PFSK-1 (cell line): ENCODE measurements at regions not wholly inside any gene's neighbourhood (a gene's known extent, or its start where the extent isn't known, plus 50 kb on each side); places are given as distances from the start of the nearest gene placed in this dataset.

ENCODE experiments used
- FOXP2 ChIP-seq: optimal IDR thresholded peaks from 2 replicates; pipeline ENCODE3; 2011; ENCODE audit warnings: borderline replicate concordance, control low read depth, inconsistent platforms; ENCODE audit not compliant: insufficient read depth; ENCODE audit errors: extremely low read length, extremely low read depth
- POLR2AphosphoS5 ChIP-seq: IDR thresholded peaks from 2 replicates; pipeline ENCODE4 v1.6.1; 2012; ENCODE audit warnings: low read depth, mild to moderate bottlenecking, control low read depth, low read length, moderate library complexity
- SIN3A ChIP-seq: IDR thresholded peaks from 2 replicates; pipeline ENCODE4 v1.6.1; 2012; ENCODE audit warnings: mild to moderate bottlenecking, low read length, moderate library complexity, borderline replicate concordance; ENCODE audit not compliant: insufficient read depth
- TAF1 ChIP-seq: IDR thresholded peaks from 2 replicates; pipeline ENCODE4 v1.6.1; 2012; ENCODE audit warnings: low read length, control low read depth, borderline replicate concordance; ENCODE audit not compliant: insufficient read depth
- TF ChIP-seq, protein P1 (sequence below), 2 experiments: IDR thresholded peaks; 2 replicates each; pipeline versions ENCODE4 v1.6.1 to v1.8.0; 2011 to 2012; ENCODE audit warnings: low read depth in 2 of 2, low read length in 2 of 2, control low read depth in 1 of 2, inconsistent platforms in 1 of 2, mild to moderate bottlenecking in 1 of 2, moderate library complexity in 1 of 2; ENCODE audit not compliant: insufficient read depth in 1 of 2

DNA sequence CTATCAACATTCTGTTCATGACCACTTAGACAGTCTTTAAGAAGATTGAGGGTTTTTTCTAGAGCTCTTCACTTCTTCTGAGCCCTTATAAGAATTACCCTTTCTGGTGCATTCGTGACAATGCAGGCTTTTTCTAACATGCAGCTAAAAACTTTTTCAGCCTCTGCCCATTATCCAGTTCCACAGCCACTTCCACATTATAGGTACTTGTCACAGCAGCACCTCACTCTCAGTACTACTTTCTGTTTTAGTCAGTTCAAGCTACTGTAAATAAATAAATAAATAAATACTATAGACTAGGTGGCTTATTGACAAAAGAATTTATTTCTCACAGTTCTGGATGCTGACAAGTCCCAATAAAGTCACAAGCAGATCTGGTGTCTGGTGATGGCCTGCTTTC lies 284.4 kb upstream of the PKN2 start:
- TF ChIP-seq FOXP2: no peak
- no peak for TF ChIP-seq POLR2AphosphoS5
- TF ChIP-seq TAF1: no peak
- TF ChIP-seq, protein P1, sequence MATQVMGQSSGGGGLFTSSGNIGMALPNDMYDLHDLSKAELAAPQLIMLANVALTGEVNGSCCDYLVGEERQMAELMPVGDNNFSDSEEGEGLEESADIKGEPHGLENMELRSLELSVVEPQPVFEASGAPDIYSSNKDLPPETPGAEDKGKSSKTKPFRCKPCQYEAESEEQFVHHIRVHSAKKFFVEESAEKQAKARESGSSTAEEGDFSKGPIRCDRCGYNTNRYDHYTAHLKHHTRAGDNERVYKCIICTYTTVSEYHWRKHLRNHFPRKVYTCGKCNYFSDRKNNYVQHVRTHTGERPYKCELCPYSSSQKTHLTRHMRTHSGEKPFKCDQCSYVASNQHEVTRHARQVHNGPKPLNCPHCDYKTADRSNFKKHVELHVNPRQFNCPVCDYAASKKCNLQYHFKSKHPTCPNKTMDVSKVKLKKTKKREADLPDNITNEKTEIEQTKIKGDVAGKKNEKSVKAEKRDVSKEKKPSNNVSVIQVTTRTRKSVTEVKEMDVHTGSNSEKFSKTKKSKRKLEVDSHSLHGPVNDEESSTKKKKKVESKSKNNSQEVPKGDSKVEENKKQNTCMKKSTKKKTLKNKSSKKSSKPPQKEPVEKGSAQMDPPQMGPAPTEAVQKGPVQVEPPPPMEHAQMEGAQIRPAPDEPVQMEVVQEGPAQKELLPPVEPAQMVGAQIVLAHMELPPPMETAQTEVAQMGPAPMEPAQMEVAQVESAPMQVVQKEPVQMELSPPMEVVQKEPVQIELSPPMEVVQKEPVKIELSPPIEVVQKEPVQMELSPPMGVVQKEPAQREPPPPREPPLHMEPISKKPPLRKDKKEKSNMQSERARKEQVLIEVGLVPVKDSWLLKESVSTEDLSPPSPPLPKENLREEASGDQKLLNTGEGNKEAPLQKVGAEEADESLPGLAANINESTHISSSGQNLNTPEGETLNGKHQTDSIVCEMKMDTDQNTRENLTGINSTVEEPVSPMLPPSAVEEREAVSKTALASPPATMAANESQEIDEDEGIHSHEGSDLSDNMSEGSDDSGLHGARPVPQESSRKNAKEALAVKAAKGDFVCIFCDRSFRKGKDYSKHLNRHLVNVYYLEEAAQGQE (IDR thresholded peaks at IDR 0.05; ENCODE audit: insufficient read depth in 1 of 2, low read depth in 2 of 2, low read length in 2 of 2): no peak
- no peak for TF ChIP-seq SIN3A

GRCh38 chr1:88401313-88401712 lies 282.8 kb upstream of the PKN2 start:
- TF ChIP-seq, protein P1 (IDR thresholded peaks at IDR 0.05; ENCODE audit: insufficient read depth in 1 of 2, low read depth in 2 of 2, low read length in 2 of 2): no peak
- no peak for TF ChIP-seq TAF1
- TF ChIP-seq POLR2AphosphoS5: no peak
- no peak for TF ChIP-seq SIN3A
- TF ChIP-seq FOXP2: no peak

GRCh38 chr1:88404582-88404981 lies 279.5 kb upstream of the PKN2 start:
- no peak for TF ChIP-seq TAF1
- TF ChIP-seq FOXP2: no peak
- TF ChIP-seq, protein P1 (IDR thresholded peaks at IDR 0.05; ENCODE audit: insufficient read depth in 1 of 2, low read depth in 2 of 2, low read length in 2 of 2): no peak
- TF ChIP-seq SIN3A: no peak
- TF ChIP-seq POLR2AphosphoS5: no peak

DNA sequence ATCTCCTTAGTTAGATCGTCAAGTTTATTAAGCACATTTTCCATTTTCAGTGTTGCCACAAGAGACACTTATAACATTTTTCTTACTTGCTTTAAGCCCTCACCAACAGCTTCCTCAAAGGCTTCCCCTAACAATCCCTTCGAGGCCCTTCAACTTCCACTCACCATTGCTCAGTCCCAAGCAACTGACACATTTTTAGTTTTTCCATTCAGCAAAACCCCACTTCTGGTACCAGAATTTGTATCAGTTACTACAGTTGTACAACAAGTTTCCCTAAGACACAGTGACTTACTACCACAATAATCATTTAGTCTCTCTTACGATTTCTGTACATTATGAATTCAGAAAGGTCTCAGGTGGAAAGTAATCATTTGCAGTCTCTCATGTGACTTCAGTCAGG lies 276.8 kb upstream of the PKN2 start:
- no peak for TF ChIP-seq POLR2AphosphoS5
- TF ChIP-seq FOXP2: no peak
- TF ChIP-seq, protein P1 (IDR thresholded peaks at IDR 0.05; ENCODE audit: insufficient read depth in 1 of 2, low read depth in 2 of 2, low read length in 2 of 2): no peak
- TF ChIP-seq TAF1: no peak
- TF ChIP-seq SIN3A: no peak

DNA sequence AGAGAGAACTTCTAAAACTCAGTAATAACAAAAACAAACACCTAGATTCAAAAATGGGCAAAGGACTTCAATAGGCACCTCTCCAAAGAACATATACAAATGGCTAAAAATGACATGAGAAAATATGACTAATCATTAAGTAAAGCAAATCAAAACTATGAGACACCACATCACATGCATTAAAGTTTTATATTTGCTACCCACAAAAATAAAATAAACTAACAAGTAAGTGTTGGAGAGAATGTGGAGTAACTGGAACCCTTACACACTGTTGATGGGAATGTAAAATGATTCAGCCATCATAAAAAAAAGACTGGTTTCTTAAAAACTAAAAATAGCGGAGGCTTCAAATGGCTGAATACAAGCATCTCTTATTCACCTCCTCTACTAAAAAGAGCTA lies 262.1 kb upstream of the PKN2 start:
- TF ChIP-seq POLR2AphosphoS5 (no peak), FOXP2 (no peak), SIN3A (no peak), TAF1 (no peak)
- TF ChIP-seq, protein P1 (IDR thresholded peaks at IDR 0.05; ENCODE audit: insufficient read depth in 1 of 2, low read depth in 2 of 2, low read length in 2 of 2): no peak
